HEK293 (cell line): ENCODE measurements at regions not wholly inside any gene's neighbourhood (a gene's known extent, or its start where the extent isn't known, plus 50 kb on each side); places are given as distances from the start of the nearest gene placed in this dataset.

Experiments used
- EGR2 ChIP-seq: fragments of 450-650 bp; formaldehyde crosslinking; IDR thresholded peaks from 2 replicates; pipeline ENCODE4 v1.5.1; 2016; ENCODE audit warnings: low read depth, missing biosample characterization, missing genetic modification characterization
- HOXA7 ChIP-seq: sonication (generic); formaldehyde crosslinking; IDR thresholded peaks from 2 replicates; pipeline ENCODE4 v1.8.1; 2022; ENCODE audit warnings: missing genetic modification reagents, borderline replicate concordance
- HOXC10 ChIP-seq: sonication (generic); formaldehyde crosslinking; IDR thresholded peaks from 2 replicates; pipeline ENCODE4 v1.8.1; 2023; ENCODE audit warnings: mild to moderate bottlenecking, missing genetic modification reagents
- KLF16 ChIP-seq: fragments of 450-650 bp; formaldehyde crosslinking; IDR thresholded peaks from 2 replicates; pipeline ENCODE4 v1.5.1; 2017; ENCODE audit warnings: missing biosample characterization, missing genetic modification characterization
- MEIS1 ChIP-seq: sonication (generic); formaldehyde crosslinking; IDR thresholded peaks from 2 replicates; pipeline ENCODE4 v1.8.1; 2022; ENCODE audit warnings: missing genetic modification reagents, mild to moderate bottlenecking, borderline replicate concordance
- PBX3 ChIP-seq: sonication (generic); formaldehyde crosslinking; IDR thresholded peaks from 2 replicates; pipeline ENCODE4 v1.8.1; 2022; ENCODE audit warnings: mild to moderate bottlenecking, moderate library complexity, missing genetic modification reagents
- PRDM2 ChIP-seq: fragments of 450-650 bp; formaldehyde crosslinking; IDR thresholded peaks from 2 replicates; pipeline ENCODE4 v1.5.1; 2016; ENCODE audit warnings: missing biosample characterization, missing genetic modification characterization, borderline replicate concordance
- PRDM4 ChIP-seq: fragments of 450-650 bp; formaldehyde crosslinking; IDR thresholded peaks from 2 replicates; pipeline ENCODE4 v1.5.1; 2017; ENCODE audit warnings: missing biosample characterization, missing genetic modification characterization
- SP3 ChIP-seq: fragments of 450-650 bp; formaldehyde crosslinking; IDR thresholded peaks from 2 replicates; pipeline ENCODE4 v1.5.1; 2016; ENCODE audit warnings: missing biosample characterization, missing genetic modification characterization
- TSHZ1 ChIP-seq: fragments of 450-650 bp; formaldehyde crosslinking; IDR thresholded peaks from 2 replicates; pipeline ENCODE4 v1.5.1; 2016; ENCODE audit warnings: missing biosample characterization, missing genetic modification characterization, borderline replicate concordance
- ZBTB10 ChIP-seq: fragments of 450-650 bp; formaldehyde crosslinking; IDR thresholded peaks from 2 replicates; pipeline ENCODE4 v1.5.1; 2016; ENCODE audit warnings: missing biosample characterization, missing genetic modification characterization
- ZFHX2 ChIP-seq: fragments of 450-650 bp; formaldehyde crosslinking; conservative IDR thresholded peaks from 2 replicates; pipeline ENCODE4 v1.5.1; 2016; ENCODE audit warnings: missing biosample characterization, missing genetic modification characterization
- ZNF10 ChIP-seq: fragments of 450-650 bp; formaldehyde crosslinking; IDR thresholded peaks from 2 replicates; pipeline ENCODE4 v1.5.1; 2017; ENCODE audit warnings: missing biosample characterization, missing genetic modification characterization
- ZNF114 ChIP-seq: fragments of 450-650 bp; formaldehyde crosslinking; IDR thresholded peaks from 2 replicates; pipeline ENCODE4 v1.5.0; 2017; ENCODE audit warnings: missing biosample characterization, missing genetic modification characterization
- ZNF132 ChIP-seq: fragments of 450-650 bp; formaldehyde crosslinking; IDR thresholded peaks from 2 replicates; pipeline ENCODE4 v1.5.1; 2017; ENCODE audit warnings: missing biosample characterization, missing genetic modification characterization, borderline replicate concordance
- ZNF133 ChIP-seq: fragments of 450-650 bp; formaldehyde crosslinking; IDR thresholded peaks from 2 replicates; pipeline ENCODE4 v1.5.1; 2016; ENCODE audit warnings: missing biosample characterization, missing genetic modification characterization
- ZNF2 ChIP-seq: fragments of 450-650 bp; formaldehyde crosslinking; IDR thresholded peaks from 2 replicates; pipeline ENCODE4 v1.5.1; 2016; ENCODE audit warnings: missing biosample characterization, missing genetic modification characterization
- ZNF211 ChIP-seq: fragments of 450-650 bp; formaldehyde crosslinking; IDR thresholded peaks from 2 replicates; pipeline ENCODE4 v1.5.1; 2016; ENCODE audit warnings: low read depth, missing biosample characterization, missing genetic modification characterization
- ZNF223 ChIP-seq: fragments of 450-650 bp; formaldehyde crosslinking; IDR thresholded peaks from 2 replicates; pipeline ENCODE4 v1.5.1; 2016; ENCODE audit warnings: missing biosample characterization, missing genetic modification characterization
- ZNF239 ChIP-seq: fragments of 450-650 bp; formaldehyde crosslinking; IDR thresholded peaks from 2 replicates; pipeline ENCODE4 v1.5.1; 2016; ENCODE audit warnings: missing biosample characterization, missing genetic modification characterization
- ZNF48 ChIP-seq: fragments of 450-650 bp; formaldehyde crosslinking; IDR thresholded peaks from 2 replicates; pipeline ENCODE4 v1.5.1; 2016; ENCODE audit warnings: missing biosample characterization, missing genetic modification characterization
- ZNF571 ChIP-seq: fragments of 450-650 bp; formaldehyde crosslinking; IDR thresholded peaks from 2 replicates; pipeline ENCODE4 v1.5.0; 2017; ENCODE audit warnings: missing biosample characterization, missing genetic modification characterization
- ZNF580 ChIP-seq: fragments of 450-650 bp; formaldehyde crosslinking; IDR thresholded peaks from 2 replicates; pipeline ENCODE4 v1.5.1; 2016; ENCODE audit warnings: missing biosample characterization, missing genetic modification characterization

- TF ChIP-seq ZNF48 (tag by site-specific recombination) (no peak), TSHZ1 (no peak), KLF16 (tag by site-specific recombination) (no peak), HOXC10 (CRISPR knock-in tag) (no peak), ZFHX2 (peak; percentile 88), ZNF133 (tag by site-specific recombination) (no peak), MEIS1 (no peak), HOXA7 (CRISPR knock-in tag) (no peak), ZNF239 (tag by site-specific recombination) (no peak), PRDM4 (no peak), ZNF2 (tag by site-specific recombination) (no peak), ZNF571 (tag by site-specific recombination) (no peak), EGR2 (tag by site-specific recombination) (peak; percentile 65; the same call in 1 of the 2 replicates), PBX3 (no peak), PRDM2 (tag by site-specific recombination) (no peak), SP3 (tag by site-specific recombination) (no peak), ZNF10 (0 out of 2 replicates have a peak, but pooled peaks have one; percentile 51), ZNF132 (tag by site-specific recombination) (no peak), ZNF223 (tag by site-specific recombination) (0 out of 2 replicates have a peak, but pooled peaks have one; percentile 21), ZNF114 (no peak), ZNF211 (no peak), ZBTB10 (no peak), ZNF580 (no peak)
Observed at GRCh38 chr6:43922426-43923375, 152.7 kb downstream of the VEGFA start (continued).
